ENCODE measurements at regions not wholly inside any gene's neighbourhood (a gene's known extent, or its start where the extent isn't known, plus 50 kb on each side); places are given as distances from the start of the nearest gene placed in this dataset.
A peak's percentile ranks its signal among the peaks of the same experiment; 100 is the strongest.

- DNase-seq (ENCODE audit: low spot score) = no peak
Observed at GRCh38 chr12:127712561-127712960, 554.4 kb upstream of the TMEM132C start.

DNA sequence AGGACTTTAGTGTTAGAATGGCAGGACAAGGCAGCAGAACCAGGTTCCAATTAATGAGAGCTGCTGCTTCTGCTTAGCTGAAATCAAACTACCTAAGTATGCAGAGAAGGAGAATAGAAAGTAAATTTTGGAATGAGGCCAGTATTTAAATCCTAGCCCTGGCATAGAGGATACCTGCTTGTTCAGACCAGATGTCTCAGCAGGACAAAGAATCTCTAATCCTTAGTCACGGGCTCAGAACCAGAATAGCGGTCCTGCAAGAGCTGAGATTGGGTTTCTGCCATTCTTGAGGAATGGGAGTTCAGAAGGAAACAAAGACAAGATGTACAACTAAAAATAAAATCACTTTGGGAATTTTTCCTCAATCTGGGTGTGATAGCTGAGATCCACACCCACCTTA, 550.8 kb upstream of the TMEM132C start:
- no peak for DNase-seq (ENCODE audit: low spot score)

GRCh38 chr12:127717278-127717677, 549.7 kb upstream of the TMEM132C start:
- no peak for DNase-seq (ENCODE audit: low spot score)

DNA sequence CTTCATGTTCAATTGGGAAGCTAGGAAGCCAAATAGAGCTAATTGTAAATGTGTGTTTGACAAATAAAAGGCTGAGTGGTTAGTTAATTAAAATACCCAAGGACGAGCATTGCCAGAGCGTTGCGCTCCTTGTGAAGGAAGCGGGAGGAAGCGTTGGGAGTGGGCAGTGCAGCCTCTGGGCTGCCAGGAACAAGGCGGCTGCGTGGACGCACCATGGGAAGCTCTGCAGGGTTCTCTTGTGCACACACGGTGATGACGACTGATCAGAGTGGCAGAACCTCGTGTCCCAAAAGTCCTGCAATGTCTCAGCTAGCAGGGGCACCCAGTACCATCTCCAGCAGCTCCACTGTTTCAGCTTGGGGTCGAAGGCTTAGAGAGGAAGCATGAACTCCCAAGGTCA, 546.6 kb upstream of the TMEM132C start:
- no peak for DNase-seq (ENCODE audit: low spot score)

DNA sequence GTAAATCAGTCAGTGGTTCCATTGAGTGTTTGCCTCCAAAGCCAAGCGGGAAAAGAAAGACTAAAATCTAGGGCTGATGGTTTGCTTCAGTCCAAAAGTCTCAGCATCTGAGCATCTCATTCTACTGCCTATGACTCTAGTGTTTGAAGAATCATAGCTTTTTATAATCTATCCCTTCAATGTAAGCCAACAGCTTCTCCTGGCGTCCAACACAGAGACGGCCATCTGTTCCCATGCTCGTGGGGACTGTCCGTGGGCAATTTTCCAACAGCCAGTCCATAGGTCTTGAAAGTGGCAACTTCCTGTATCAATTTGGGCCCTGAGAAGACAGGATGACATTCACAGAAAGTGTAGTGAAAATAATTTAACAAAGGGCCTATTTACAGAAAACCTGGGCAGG, 544.4 kb upstream of the TMEM132C start:
- DNase-seq (ENCODE audit: low spot score) = no peak

DNA sequence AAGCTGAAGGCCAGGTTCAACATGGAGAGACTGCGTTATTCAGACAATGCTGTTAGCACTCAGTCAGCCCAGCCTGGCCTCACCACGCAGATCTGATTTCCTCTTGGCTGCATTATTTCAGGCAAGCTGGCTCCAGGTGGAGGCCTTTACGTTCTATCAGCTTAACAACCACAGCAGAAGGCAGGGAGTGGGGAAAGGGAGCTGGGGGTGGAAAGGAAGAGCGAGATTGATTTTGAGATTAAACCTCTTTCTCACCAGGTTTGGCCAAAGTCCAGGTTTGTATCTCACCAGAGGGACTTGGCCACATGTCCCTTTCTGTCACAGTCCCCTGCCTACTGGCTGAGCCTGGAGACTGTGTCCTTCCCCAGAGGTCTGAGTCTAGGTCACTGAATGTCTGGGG, 543.7 kb upstream of the TMEM132C start:
- no peak for DNase-seq (ENCODE audit: low spot score)

GRCh38 chr12:127726671-127727315, 540.2 kb upstream of the TMEM132C start:
- peak; percentile 46 for DNase-seq (ENCODE audit: low spot score)

- no peak for DNase-seq (ENCODE audit: low spot score)
Observed at GRCh38 chr12:127728285-127728684, 538.7 kb upstream of the TMEM132C start.

DNA sequence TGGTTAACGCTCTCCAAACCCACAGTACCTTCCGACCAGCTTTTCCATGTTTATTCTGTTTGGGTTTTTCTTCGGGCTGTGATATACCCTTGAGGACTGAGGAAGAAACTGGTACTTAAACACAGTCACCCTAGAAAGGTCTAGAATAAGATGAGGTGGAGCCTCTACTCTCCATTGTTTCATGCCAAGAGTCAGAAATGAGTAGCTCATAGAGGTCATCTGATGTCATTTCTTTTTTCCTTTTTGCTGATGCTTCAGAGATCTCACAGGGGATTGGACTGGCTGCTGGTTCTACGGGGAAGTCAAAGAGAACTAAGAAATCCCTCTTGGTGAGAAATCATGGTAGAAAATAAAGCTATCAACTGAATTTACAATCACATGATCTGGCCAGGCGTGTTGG, 538.2 kb upstream of the TMEM132C start:
- no peak for DNase-seq (ENCODE audit: low spot score)

DNA sequence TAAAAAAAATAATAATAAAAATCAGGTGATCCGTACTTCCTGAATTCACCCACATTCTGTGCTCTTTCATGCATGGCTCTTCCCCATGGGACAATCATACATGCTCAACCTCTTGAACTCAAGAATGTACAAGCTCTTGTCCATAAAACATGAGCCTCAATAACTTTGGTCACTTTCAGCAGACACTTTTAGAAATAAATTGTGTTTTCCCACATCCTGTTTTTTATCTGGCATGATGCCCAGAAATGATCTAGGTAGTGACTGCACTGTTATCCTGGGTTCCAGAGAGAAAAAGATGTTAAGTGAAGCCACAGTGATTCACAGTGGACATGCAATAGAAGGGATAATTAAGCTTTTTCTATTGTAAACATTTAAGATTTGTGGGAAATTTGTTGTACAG, 537.6 kb upstream of the TMEM132C start:
- DNase-seq (ENCODE audit: low spot score) = no peak

DNA sequence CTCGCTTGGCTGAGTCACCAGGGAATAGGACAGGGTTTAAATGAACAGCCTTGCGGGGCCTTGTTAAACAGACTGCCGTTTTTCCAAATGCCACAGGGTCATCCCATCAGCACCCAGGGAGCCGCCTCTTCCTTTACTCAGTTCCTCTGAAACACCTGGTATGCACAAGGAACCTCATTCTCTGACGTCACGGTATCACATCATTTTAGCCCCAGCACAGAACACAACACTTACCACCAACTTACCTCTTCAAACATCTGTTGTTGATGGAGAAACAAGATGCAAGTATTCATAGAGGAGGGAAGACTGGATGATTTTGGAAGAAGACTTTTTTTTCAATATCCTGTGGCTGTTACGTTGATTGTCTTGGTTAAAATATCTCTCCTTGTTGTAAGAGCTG, 535.3 kb upstream of the TMEM132C start:
- DNase-seq (ENCODE audit: low spot score) = peak; percentile 14

GRCh38 chr12:127742231-127742630, 524.7 kb upstream of the TMEM132C start:
- no peak for DNase-seq (ENCODE audit: low spot score)

DNA sequence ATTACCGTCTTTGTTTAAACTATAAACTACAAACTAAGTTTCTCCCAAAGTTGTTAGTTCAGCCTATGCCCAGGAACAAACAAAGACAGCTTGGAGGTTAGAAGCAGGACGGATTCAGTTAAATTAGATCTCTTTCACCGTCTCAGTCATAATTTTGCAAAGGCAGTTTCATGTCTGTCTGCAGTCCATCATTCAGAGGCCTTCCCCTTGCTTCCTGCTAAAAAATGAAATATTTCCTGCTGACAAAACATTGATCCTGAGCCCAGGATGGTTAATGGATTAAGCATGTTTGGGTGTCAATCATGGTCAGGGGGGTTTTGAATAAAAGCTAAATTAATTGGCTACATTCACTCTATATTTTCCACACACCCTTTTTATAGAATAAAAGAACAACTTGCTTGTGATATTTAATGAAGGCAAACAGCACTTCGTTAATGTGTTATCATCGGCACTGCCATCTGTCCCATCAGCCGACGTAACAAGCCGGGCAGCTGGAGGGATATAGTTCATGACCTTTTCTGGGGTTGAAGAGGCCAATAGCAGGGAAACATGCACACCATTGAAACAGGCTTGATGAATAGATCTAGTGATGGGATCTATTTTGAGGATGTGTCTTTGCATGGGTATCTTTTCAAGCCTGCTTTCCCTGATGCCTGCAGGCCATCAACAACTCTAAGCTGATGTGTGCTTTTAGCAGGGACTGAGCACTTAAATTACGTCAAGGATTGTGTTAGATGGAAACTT, 521.3 kb upstream of the TMEM132C start:
- DNase-seq (ENCODE audit: low spot score) = no peak

GRCh38 chr12:127749416-127749815, 517.6 kb upstream of the TMEM132C start:
- DNase-seq (ENCODE audit: low spot score) = no peak

- DNase-seq (ENCODE audit: low spot score) = peak; percentile 35
Observed at GRCh38 chr12:127750076-127750840, 516.7 kb upstream of the TMEM132C start.

- DNase-seq (ENCODE audit: low spot score) = no peak
Observed at GRCh38 chr12:127752802-127753201, 514.2 kb upstream of the TMEM132C start.

- no peak for DNase-seq (ENCODE audit: low spot score)
Observed at GRCh38 chr12:127760357-127760756, 506.6 kb upstream of the TMEM132C start.

DNA sequence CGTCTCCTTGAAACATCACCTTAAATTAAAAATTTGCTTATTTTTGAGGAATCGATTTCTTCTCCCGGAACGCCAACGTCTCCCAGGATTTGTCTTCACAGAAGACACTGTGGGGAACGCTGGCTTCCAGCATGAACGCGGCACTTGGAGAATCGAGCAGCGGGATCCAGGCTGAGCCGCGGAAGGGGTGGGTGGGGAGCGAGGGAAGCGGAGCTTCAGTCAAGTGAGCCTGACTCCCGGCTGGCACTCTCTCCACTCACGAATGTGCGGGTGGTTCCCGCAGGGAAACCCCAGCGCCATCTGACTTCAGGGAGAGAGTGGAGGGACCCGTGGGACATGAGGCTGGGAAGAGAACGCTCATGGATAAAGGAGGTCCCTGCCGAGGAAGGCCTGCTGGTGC, 506.0 kb upstream of the TMEM132C start:
- DNase-seq (ENCODE audit: low spot score) = no peak

DNA sequence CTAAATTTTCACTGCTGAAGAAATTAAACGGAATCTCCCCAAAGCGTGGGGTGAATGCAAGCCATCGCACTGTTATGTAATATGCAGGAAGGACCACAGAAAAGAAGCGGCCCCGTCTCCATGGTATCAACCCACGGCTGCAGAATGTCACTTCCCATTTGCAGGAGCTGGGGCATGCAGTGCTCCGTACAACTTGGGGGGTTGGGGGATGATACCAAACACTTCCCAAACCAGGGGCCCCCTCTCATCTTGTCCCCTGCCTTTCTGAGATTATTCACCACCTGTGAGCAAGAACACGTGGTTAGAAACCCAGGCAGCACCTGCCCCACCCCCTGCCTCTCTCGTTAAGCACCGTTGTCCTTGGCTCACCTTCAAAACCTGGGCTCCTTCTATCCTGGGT, 505.1 kb upstream of the TMEM132C start:
- DNase-seq (ENCODE audit: low spot score) = no peak

DNA sequence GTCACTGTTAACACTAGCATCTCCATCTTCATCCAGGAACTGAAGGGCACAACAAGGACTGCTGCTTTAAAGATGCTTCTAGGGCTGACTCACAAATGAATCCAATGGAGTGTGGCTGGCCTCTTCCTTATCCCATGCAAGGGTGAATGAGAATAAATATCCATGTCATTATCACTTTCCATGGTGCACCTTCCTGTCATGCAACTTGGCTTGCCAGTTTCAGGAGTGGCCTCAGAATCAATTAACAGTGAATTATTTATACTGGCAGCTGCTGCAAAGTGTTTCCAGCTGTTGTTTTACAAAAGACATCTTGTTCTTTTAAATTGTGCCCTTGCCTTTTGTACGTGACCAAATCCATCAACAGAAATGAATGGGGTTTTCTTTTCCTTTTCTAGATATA, 499.3 kb upstream of the TMEM132C start:
- DNase-seq (ENCODE audit: low spot score) = no peak

- DNase-seq (ENCODE audit: low spot score) = no peak
Observed at GRCh38 chr12:127770118-127770517, 496.9 kb upstream of the TMEM132C start.

DNA sequence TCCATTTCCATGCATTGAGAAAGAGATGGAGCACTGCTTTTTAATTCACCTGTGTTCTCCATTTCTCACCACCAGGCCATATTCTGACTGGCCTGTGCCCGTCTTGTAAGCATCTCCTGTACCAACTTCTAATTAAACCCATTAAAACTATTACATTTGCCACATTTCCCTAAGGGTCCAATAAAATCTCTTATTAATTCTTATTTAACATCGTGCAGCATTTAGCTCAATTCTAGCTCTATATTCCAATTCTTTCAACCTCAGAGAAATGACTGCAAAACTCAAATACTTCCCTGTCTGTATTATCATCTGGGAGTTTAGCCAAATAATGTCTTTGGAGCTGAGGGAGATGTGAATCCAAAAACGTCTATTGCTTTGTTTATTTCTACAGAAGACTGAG, 495.4 kb upstream of the TMEM132C start:
- peak; percentile 3 for DNase-seq (ENCODE audit: low spot score)

DNA sequence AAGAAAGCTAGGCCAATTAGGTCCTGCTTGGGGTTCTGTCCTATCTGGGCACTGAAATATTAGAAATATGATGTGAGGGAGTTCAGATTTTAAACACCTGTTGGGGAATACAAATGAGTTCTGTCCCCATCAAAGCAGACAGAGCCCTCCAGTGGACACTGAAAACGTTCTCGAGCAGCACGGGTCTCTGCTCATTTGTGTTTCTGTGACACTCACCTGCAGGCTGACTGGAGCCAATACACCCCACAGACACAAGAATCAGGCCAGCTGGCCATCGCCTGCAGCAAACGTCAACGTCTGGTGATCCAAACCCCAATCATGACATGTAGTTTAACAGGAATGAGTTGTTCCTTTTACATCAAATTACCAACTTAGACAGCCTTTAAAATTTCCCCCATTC, 493.4 kb upstream of the TMEM132C start:
- DNase-seq (ENCODE audit: low spot score) = no peak
